ENCODE measurements at regions not wholly inside any gene's neighbourhood (a gene's known extent, or its start where the extent isn't known, plus 50 kb on each side); places are given as distances from the start of the nearest gene placed in this dataset.
"Not testable (repeated sequence)": the region's sequence is repeated elsewhere in the genome, so short reads cannot be mapped to it uniquely, and the experiment has no call there.

- no peaks in the 10 kb centered on the region for H3K9me3 ChIP-seq (ENCODE audit: control insufficient read depth, low read depth, low read length)
- no peaks in the 10 kb centered on the region for H3K79me2 ChIP-seq (ENCODE audit: control insufficient read depth, insufficient read depth, low read length)
- DNase-seq (ENCODE audit: low read depth, low spot score) (no peak), FAIRE-seq (no peak)
- no peaks in the 10 kb centered on the region for H3K27me3 ChIP-seq (ENCODE audit: control insufficient read depth, extremely low read depth, insufficient read depth, low read length)
- no peak overlapping the region for H3K27ac ChIP-seq (ENCODE audit: control insufficient read depth, insufficient read depth, low read length)
- no peaks in the 10 kb centered on the region for H3K36me3 ChIP-seq (ENCODE audit: control insufficient read depth in 2 of 2, extremely low read depth in 1 of 2, insufficient read depth in 2 of 2, low read length in 2 of 2)
- H4K20me1 ChIP-seq (ENCODE audit: control insufficient read depth, extremely low read depth, insufficient read depth, low read length), result no peaks in the 10 kb centered on the region
- no peaks in the 10 kb centered on the region for H3K4me1 ChIP-seq (ENCODE audit: control insufficient read depth, extremely low read depth, insufficient read depth, low read length)
- no peak overlapping the region for H2AFZ ChIP-seq (ENCODE audit: control insufficient read depth, low read length)
- H3K9me1 ChIP-seq (ENCODE audit: control insufficient read depth, extremely low read depth, insufficient read depth, low read length), result no peaks in the 10 kb centered on the region
- TF ChIP-seq CTCF (optimal IDR thresholded peaks at IDR 0.05 in 1 of 3, IDR thresholded peaks at IDR 0.05 in 1 of 3, conservative IDR thresholded peaks at IDR 0.05 in 1 of 3; ENCODE audit: extremely low read depth in 1 of 3, insufficient read depth in 2 of 3, low read length in 3 of 3) (no peak), EZH2 (IDR thresholded peaks at IDR 0.05; ENCODE audit: low read length) (no peak)
- no peak overlapping the region for H3K4me2 ChIP-seq (ENCODE audit: control insufficient read depth, extremely low read depth, insufficient read depth, low read depth, low read length)
- H3K9ac ChIP-seq (ENCODE audit: control insufficient read depth, extremely low read depth, insufficient read depth, low read length), result no peak overlapping the region
- dilution Hi-C loops (cut with MboI; ENCODE audit: extremely low pct_ligation_motif_present, low sequenced_read_pairs), result no loop called here
- no peak overlapping the region for H3K4me3 ChIP-seq (ENCODE audit: control insufficient read depth in 2 of 3, extremely low read depth in 1 of 3, insufficient read depth in 2 of 3, low read depth in 1 of 3, low read length in 3 of 3)
Observed at GRCh38 chr7:81154565-81154964, 235.7 kb upstream of the SEMA3C start.

GRCh38 chr7:81152925-81153324 lies 234.1 kb upstream of the SEMA3C start:
- H3K4me3 ChIP-seq (ENCODE audit: control insufficient read depth in 2 of 3, extremely low read depth in 1 of 3, insufficient read depth in 2 of 3, low read depth in 1 of 3, low read length in 3 of 3); dilution Hi-C loops (cut with MboI; ENCODE audit: extremely low pct_ligation_motif_present, low sequenced_read_pairs): not testable (repeated sequence)

GRCh38 chr7:81150951-81151361 lies 232.1 kb upstream of the SEMA3C start:
- no peaks in the 10 kb centered on the region for H3K36me3 ChIP-seq (ENCODE audit: control insufficient read depth in 2 of 2, extremely low read depth in 1 of 2, insufficient read depth in 2 of 2, low read length in 2 of 2)
- no peak overlapping the region for H3K9ac ChIP-seq (ENCODE audit: control insufficient read depth, extremely low read depth, insufficient read depth, low read length)
- H3K27me3 ChIP-seq (ENCODE audit: control insufficient read depth, extremely low read depth, insufficient read depth, low read length), result no peaks in the 10 kb centered on the region
- H2AFZ ChIP-seq (ENCODE audit: control insufficient read depth, low read length), result peak overlapping the region; percentile 49
- H3K9me1 ChIP-seq (ENCODE audit: control insufficient read depth, extremely low read depth, insufficient read depth, low read length), result no peaks in the 10 kb centered on the region
- no peaks in the 10 kb centered on the region for H4K20me1 ChIP-seq (ENCODE audit: control insufficient read depth, extremely low read depth, insufficient read depth, low read length)
- no peak overlapping the region for H3K4me3 ChIP-seq (ENCODE audit: control insufficient read depth in 2 of 3, extremely low read depth in 1 of 3, insufficient read depth in 2 of 3, low read depth in 1 of 3, low read length in 3 of 3)
- no peak overlapping the region for H3K27ac ChIP-seq (ENCODE audit: control insufficient read depth, insufficient read depth, low read length)
- H3K9me3 ChIP-seq (ENCODE audit: control insufficient read depth, low read depth, low read length), result no peaks in the 10 kb centered on the region
- no peak for DNase-seq (ENCODE audit: low read depth, low spot score)
- H3K4me1 ChIP-seq (ENCODE audit: control insufficient read depth, extremely low read depth, insufficient read depth, low read length), result no peaks in the 10 kb centered on the region
- FAIRE-seq, result no peak
- no peak overlapping the region for H3K4me2 ChIP-seq (ENCODE audit: control insufficient read depth, extremely low read depth, insufficient read depth, low read depth, low read length)
- TF ChIP-seq EZH2 (IDR thresholded peaks at IDR 0.05; ENCODE audit: low read length) (no peak), CTCF (optimal IDR thresholded peaks at IDR 0.05 in 1 of 3, IDR thresholded peaks at IDR 0.05 in 1 of 3, conservative IDR thresholded peaks at IDR 0.05 in 1 of 3; ENCODE audit: extremely low read depth in 1 of 3, insufficient read depth in 2 of 3, low read length in 3 of 3) (no peak)
- dilution Hi-C loops (cut with MboI; ENCODE audit: extremely low pct_ligation_motif_present, low sequenced_read_pairs), result no loop called here
- H3K79me2 ChIP-seq (ENCODE audit: control insufficient read depth, insufficient read depth, low read length), result no peaks in the 10 kb centered on the region

More at GRCh38 chr7:81152925-81153324, 234.1 kb upstream of the SEMA3C start:
- not testable (repeated sequence) for H3K27me3 ChIP-seq (ENCODE audit: control insufficient read depth, extremely low read depth, insufficient read depth, low read length); H3K9me1 ChIP-seq (ENCODE audit: control insufficient read depth, extremely low read depth, insufficient read depth, low read length); H3K4me1 ChIP-seq (ENCODE audit: control insufficient read depth, extremely low read depth, insufficient read depth, low read length); FAIRE-seq; H3K27ac ChIP-seq (ENCODE audit: control insufficient read depth, insufficient read depth, low read length); H4K20me1 ChIP-seq (ENCODE audit: control insufficient read depth, extremely low read depth, insufficient read depth, low read length); H3K36me3 ChIP-seq (ENCODE audit: control insufficient read depth in 2 of 2, extremely low read depth in 1 of 2, insufficient read depth in 2 of 2, low read length in 2 of 2); H3K9ac ChIP-seq (ENCODE audit: control insufficient read depth, extremely low read depth, insufficient read depth, low read length); H3K4me2 ChIP-seq (ENCODE audit: control insufficient read depth, extremely low read depth, insufficient read depth, low read depth, low read length); DNase-seq (ENCODE audit: low read depth, low spot score); H3K79me2 ChIP-seq (ENCODE audit: control insufficient read depth, insufficient read depth, low read length); H2AFZ ChIP-seq (ENCODE audit: control insufficient read depth, low read length); H3K9me3 ChIP-seq (ENCODE audit: control insufficient read depth, low read depth, low read length)
